Upper lobe of left lung (tissue), 6 donors: ENCODE measurements at regions not wholly inside any gene's neighbourhood (a gene's known extent, or its start where the extent isn't known, plus 50 kb on each side); places are given as distances from the start of the nearest gene placed in this dataset.

Experiments
- ATAC-seq, 2 donors: fragments of 200-7000 bp; cut with Tn5 transposase; one replicate each; pipeline ENCODE4 v1.9.1; 2022; ENCODE audit warnings: mild to moderate bottlenecking in 2 of 2, moderate library complexity in 2 of 2; ENCODE audit not compliant: low FRiP score in 2 of 2
- DNase-seq, 2 donors: peaks; one replicate each; pipeline ENCODE4 v3.0.0-alpha.2; 2019 to 2020
- H3K27ac ChIP-seq, 4 donors: fragments of 200-600 bp; sonication (generic); one replicate each; pipeline ENCODE4 v1.5.1; 2016 to 2019
- H3K27me3 ChIP-seq, 4 donors: fragments of 200-600 bp; sonication (generic); one replicate each; pipeline ENCODE4 v1.5.1; 2017 to 2019
- H3K36me3 ChIP-seq, 4 donors: fragments of 200-600 bp; sonication (generic); one replicate each; pipeline ENCODE4 v1.5.1; 2016 to 2019
- H3K4me1 ChIP-seq, 4 donors: fragments of 200-600 bp; sonication (generic); one replicate each; pipeline ENCODE4 v1.5.1; 2018 to 2019
- H3K4me3 ChIP-seq, 4 donors: fragments of 200-600 bp; sonication (generic); one replicate each; pipeline ENCODE4 v1.5.1; 2017 to 2019; ENCODE audit warnings: mild to moderate bottlenecking in 2 of 4, moderate library complexity in 1 of 4
- H3K9me3 ChIP-seq, 4 donors: fragments of 200-600 bp; sonication (generic); one replicate each; pipeline ENCODE4 v1.5.1; 2018 to 2019
- CTCF ChIP-seq, 6 experiments: fragments of 450-650 bp in 4 of 6; fragments of 200-600 bp in 2 of 6; sonication (generic) in 2 of 6; IDR thresholded peaks; one replicate each; pipeline ENCODE4 v1.5.1; 2016 to 2019; ENCODE audit warnings: antibody characterized with exemption in 6 of 6
- EP300 ChIP-seq, 4 donors: sonication (generic); formaldehyde crosslinking; IDR thresholded peaks; one replicate each; pipeline ENCODE4 v1.5.1; 2017; ENCODE audit warnings: antibody characterized with exemption in 4 of 4, control low read depth in 2 of 4
- POLR2A ChIP-seq, 4 donors: fragments of 450-650 bp; IDR thresholded peaks; one replicate each; pipeline ENCODE4 v1.5.1; 2016 to 2017; ENCODE audit warnings: antibody characterized with exemption in 4 of 4, mild to moderate bottlenecking in 2 of 4
- POLR2AphosphoS5 ChIP-seq, 2 donors: sonication (generic); formaldehyde crosslinking; IDR thresholded peaks; one replicate each; pipeline ENCODE4 v1.5.1; 2017; ENCODE audit warnings: antibody characterized with exemption in 2 of 2
- WGBS, 2 donors: methylation state at CpG; one replicate each; pipeline ENCODE4 v1.1.5; 2017 to 2018; 5-methylcytosine and 5-hydroxymethylcytosine counted together
- donor health status: DM: no; HTN: no; CAD: no; lungs with moderate emphysema.
- donor health status: DM: no; HTN: yes; CAD: no; lungs with severe emphysema.

DNA sequence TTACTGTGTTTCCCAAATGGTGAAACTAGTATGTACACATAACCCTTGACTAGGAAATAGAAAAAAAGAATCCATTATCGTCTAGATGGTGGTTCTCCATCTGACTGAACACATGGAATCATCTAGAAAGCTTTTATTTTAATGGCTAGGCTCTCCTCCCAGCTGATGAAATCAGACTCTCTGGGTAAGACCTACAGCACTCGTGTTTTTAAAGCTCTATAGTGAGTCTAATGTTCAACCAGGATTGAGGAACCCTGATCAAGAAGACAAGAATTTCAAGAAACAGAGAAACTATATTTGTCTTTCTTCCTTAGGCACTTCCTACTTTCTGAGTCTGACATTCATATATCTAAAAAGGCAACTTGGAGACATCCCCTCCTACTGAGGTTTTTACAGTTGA is 118.8 kb downstream of the TMCO5A start:
- DNase-seq (no peak), ATAC-seq (no peak)
- Histone ChIP-seq H3K4me3 (no peak overlapping the region), H3K4me1 (no peaks in the 10 kb centered on the region), H3K9me3 (no peaks in the 10 kb centered on the region), H3K36me3 (no peaks in the 10 kb centered on the region), H3K27ac (no peak overlapping the region), H3K27me3 (no peaks in the 10 kb centered on the region)
- WGBS, 2 donors, result 71 to 79% methylated on average over 2 of the region's 2 CpGs
- TF ChIP-seq EP300 (IDR thresholded peaks at IDR 0.05) (no peak), POLR2AphosphoS5 (IDR thresholded peaks at IDR 0.05) (no peak), CTCF (IDR thresholded peaks at IDR 0.05) (no peak), POLR2A (IDR thresholded peaks at IDR 0.05) (no peak)

DNA sequence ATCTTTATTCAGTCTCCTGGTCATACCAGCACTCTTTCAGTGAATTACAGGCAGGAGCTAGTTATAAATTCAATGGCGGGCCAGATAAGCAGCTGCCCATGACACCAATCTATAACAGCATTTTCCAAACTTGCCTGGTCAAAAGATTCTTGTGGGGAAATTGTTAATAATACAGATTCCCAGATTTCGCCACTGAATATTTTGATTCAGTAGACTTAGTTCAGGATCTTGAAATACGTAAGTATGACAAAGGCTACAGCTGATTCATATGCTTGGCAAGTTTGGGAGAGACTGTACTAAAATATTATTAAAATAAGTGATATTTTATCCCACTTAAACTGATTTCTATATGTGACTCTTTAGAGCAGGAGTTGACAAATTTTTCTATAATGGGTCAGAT is 119.3 kb downstream of the TMCO5A start:
- no peak for DNase-seq
- no peak for TF ChIP-seq POLR2AphosphoS5 (IDR thresholded peaks at IDR 0.05)
- no peak for TF ChIP-seq POLR2A (IDR thresholded peaks at IDR 0.05)
- no peak for TF ChIP-seq EP300 (IDR thresholded peaks at IDR 0.05)
- no peak for TF ChIP-seq CTCF (IDR thresholded peaks at IDR 0.05)
- WGBS, 2 donors, result 91 to 97% methylated on average over 3 of the region's 3 CpGs

GRCh38 chr15:38054488-38054887 is 120.0 kb downstream of the TMCO5A start:
- Histone ChIP-seq H3K27ac (no peak overlapping the region), H3K27me3 (no peaks in the 10 kb centered on the region), H3K4me1 (no peaks in the 10 kb centered on the region), H3K36me3 (no peaks in the 10 kb centered on the region), H3K9me3 (no peaks in the 10 kb centered on the region), H3K4me3 (no peak overlapping the region)
- TF ChIP-seq POLR2AphosphoS5 (IDR thresholded peaks at IDR 0.05) (no peak), CTCF (IDR thresholded peaks at IDR 0.05) (no peak), EP300 (IDR thresholded peaks at IDR 0.05) (no peak)
- ATAC-seq (no peak), DNase-seq (no peak)

More for the DNA sequence above, 119.3 kb downstream of the TMCO5A start:
- no peaks in the 10 kb centered on the region for H3K36me3 ChIP-seq
- H3K27me3 ChIP-seq, result no peaks in the 10 kb centered on the region
- H3K27ac ChIP-seq, result no peak overlapping the region
- no peaks in the 10 kb centered on the region for H3K9me3 ChIP-seq
- no peaks in the 10 kb centered on the region for H3K4me1 ChIP-seq
- no peak for ATAC-seq
- H3K4me3 ChIP-seq, result no peak overlapping the region

DNA sequence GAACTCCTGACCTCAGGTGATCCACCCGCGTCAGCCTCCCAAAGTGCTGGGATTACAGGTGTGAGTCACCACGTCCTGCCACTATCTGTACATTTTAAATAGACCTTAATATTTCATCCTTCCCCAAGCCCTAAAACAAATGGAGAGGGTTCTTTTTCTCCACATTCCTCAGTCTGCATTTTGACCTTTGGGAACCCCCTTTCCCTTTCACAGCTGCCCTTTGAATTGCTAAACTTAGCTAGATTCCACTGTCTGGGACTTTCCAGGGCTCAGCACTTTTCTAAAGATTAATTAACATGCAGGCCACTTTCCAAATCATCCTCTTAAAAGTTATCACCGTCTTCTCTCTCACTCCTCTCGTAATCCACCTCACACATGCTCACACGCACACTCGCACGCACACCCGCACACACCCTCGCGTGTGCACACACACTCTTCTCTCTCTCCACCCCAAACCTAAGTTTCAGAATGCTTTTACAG is 124.2 kb downstream of the TMCO5A start:
- DNase-seq (no peak), ATAC-seq (no peak)
- Histone ChIP-seq H3K4me3 (no peak overlapping the region), H3K9me3 (no peaks in the 10 kb centered on the region), H3K27me3 (no peaks in the 10 kb centered on the region), H3K27ac (no peak overlapping the region), H3K36me3 (no peaks in the 10 kb centered on the region), H3K4me1 (no peaks in the 10 kb centered on the region)
- 66 to 69% methylated on average over 11 of the region's 11 CpGs for WGBS, 2 donors
- TF ChIP-seq CTCF (IDR thresholded peaks at IDR 0.05), result no peak
- TF ChIP-seq EP300 (IDR thresholded peaks at IDR 0.05), result no peak
- TF ChIP-seq POLR2AphosphoS5 (IDR thresholded peaks at IDR 0.05), result no peak
- no peak for TF ChIP-seq POLR2A (IDR thresholded peaks at IDR 0.05)

DNA sequence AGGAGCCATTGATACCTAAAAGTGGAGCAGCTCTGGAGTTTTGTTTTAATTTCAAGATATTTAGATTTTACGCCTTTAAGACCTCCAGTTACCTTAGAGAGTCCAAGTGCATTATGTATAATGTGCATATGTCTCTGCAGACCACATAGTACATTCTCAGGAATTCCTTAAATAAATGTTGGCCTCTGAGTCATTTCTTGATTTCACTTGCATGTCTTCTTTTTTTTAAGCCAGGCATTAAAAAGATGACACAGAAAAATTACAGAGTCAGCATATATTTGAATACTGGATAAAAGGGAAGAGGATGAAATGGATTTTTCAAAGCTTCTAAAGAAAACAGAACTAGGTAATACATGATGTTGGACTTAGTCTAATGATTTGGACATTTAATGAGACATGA is 125.2 kb downstream of the TMCO5A start:
- no peak for ATAC-seq
- H3K36me3 ChIP-seq, result no peaks in the 10 kb centered on the region
- no peaks in the 10 kb centered on the region for H3K9me3 ChIP-seq
- no peaks in the 10 kb centered on the region for H3K27me3 ChIP-seq
- no peak for TF ChIP-seq CTCF (IDR thresholded peaks at IDR 0.05)
- no peak for DNase-seq
- H3K4me3 ChIP-seq, result no peak overlapping the region
- 97 to 100% methylated on average over 1 of the region's 1 CpG for WGBS, 2 donors
- H3K4me1 ChIP-seq, result no peaks in the 10 kb centered on the region
- H3K27ac ChIP-seq, result no peak overlapping the region
